Uterus (tissue), 2 donors: ENCODE measurements at regions not wholly inside any gene's neighbourhood (a gene's known extent, or its start where the extent isn't known, plus 50 kb on each side); places are given as distances from the start of the nearest gene placed in this dataset.

ENCODE experiments used
- CTCF ChIP-seq, 4 experiments: fragments of 200-600 bp in 2 of 4; fragments of 450-650 bp in 2 of 4; sonication (generic) in 2 of 4; IDR thresholded peaks; one replicate each; pipeline ENCODE4 v1.5.1; 2016 to 2019; ENCODE audit warnings: antibody characterized with exemption in 4 of 4, mild to moderate bottlenecking in 2 of 4, moderate library complexity in 1 of 4
- POLR2A ChIP-seq, 2 donors: fragments of 450-650 bp; IDR thresholded peaks; one replicate each; pipeline ENCODE4 v1.6.1; 2016; ENCODE audit warnings: antibody characterized with exemption in 2 of 2, mild to moderate bottlenecking in 1 of 2, moderate library complexity in 1 of 2

DNA sequence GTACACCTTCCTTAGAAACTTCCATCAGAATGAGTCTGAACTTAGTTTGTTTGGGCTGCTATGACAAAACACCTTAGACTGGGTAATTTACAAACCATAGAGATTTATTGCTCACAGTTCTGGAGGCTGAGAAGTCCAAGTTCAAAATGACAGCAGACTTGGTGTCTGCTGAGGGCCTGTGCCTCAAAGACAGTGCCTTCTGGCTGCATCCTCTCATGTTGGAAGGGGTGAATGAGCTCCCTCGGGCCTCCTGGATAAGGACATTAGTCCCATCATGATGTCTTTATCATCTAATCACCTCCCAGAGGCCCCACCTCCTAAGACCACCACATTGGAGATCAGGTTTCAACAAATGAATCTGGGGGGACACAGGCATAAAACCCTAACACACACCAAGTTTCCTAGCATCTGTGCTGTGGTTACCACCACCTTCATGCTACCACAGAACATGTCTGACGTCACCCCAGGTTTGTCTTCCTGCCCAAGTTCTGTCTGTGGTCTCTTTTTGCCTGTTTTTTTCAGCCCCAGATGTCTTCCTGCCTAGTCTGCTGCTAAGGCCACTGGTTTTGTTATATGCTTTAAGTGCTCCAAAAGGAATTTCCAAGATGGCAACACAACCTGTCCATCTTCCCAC is 150.9 kb upstream of the COBL start:
- TF ChIP-seq CTCF (IDR thresholded peaks at IDR 0.05) (no peak), POLR2A (IDR thresholded peaks at IDR 0.05) (no peak)
